ENCODE measurements at regions not wholly inside any gene's neighbourhood (a gene's known extent, or its start where the extent isn't known, plus 50 kb on each side); places are given as distances from the start of the nearest gene placed in this dataset.
"Not testable (repeated sequence)": the region's sequence is repeated elsewhere in the genome, so short reads cannot be mapped to it uniquely, and the experiment has no call there.

GRCh38 chr1:96596226-96596922, 125.2 kb upstream of the PTBP2 start:
- TF ChIP-seq EZH2 (IDR thresholded peaks at IDR 0.05) (no peak), FOXP2 (optimal IDR thresholded peaks at IDR 0.05; ENCODE audit: control extremely low read depth, extremely low read length, insufficient read depth) (no peak), POLR2AphosphoS5 (IDR thresholded peaks at IDR 0.05; ENCODE audit: borderline replicate concordance, low read depth, low read length) (no peak)
- Histone ChIP-seq H3K36me3 (ENCODE audit: insufficient read depth, low read length) (no peaks in the 10 kb centered on the region), H3K9me3 (ENCODE audit: low read depth, low read length) (0 out of 2 replicates have a peak, but pooled peaks cover 4% of the 10 kb centered on the region), H3K27ac (no peak overlapping the region), H3K4me3 (no peak overlapping the region), H3K9ac (ENCODE audit: insufficient read length) (no peak overlapping the region)
- DNase-seq (ENCODE audit: low read depth, low spot score) = no peak

GRCh38 chr1:96597218-96597617, 124.4 kb upstream of the PTBP2 start:
- no peak for DNase-seq (ENCODE audit: low read depth, low spot score)
- no peak for TF ChIP-seq POLR2AphosphoS5 (IDR thresholded peaks at IDR 0.05; ENCODE audit: borderline replicate concordance, low read depth, low read length)
- TF ChIP-seq EZH2 (IDR thresholded peaks at IDR 0.05) = no peak
- TF ChIP-seq FOXP2 (optimal IDR thresholded peaks at IDR 0.05; ENCODE audit: control extremely low read depth, extremely low read length, insufficient read depth) = no peak
- H3K36me3 ChIP-seq (ENCODE audit: insufficient read depth, low read length) = no peaks in the 10 kb centered on the region

GRCh38 chr1:96598416-96599168, 123.0 kb upstream of the PTBP2 start:
- Histone ChIP-seq H3K36me3 (ENCODE audit: insufficient read depth, low read length) (no peaks in the 10 kb centered on the region), H3K9me3 (ENCODE audit: low read depth, low read length) (no peaks in the 10 kb centered on the region), H3K27ac (no peak overlapping the region), H3K4me3 (no peak overlapping the region), H3K9ac (ENCODE audit: insufficient read length) (no peak overlapping the region)
- DNase-seq (ENCODE audit: low read depth, low spot score) = no peak
- TF ChIP-seq POLR2AphosphoS5 (IDR thresholded peaks at IDR 0.05; ENCODE audit: borderline replicate concordance, low read depth, low read length) (no peak), EZH2 (IDR thresholded peaks at IDR 0.05) (no peak), FOXP2 (optimal IDR thresholded peaks at IDR 0.05; ENCODE audit: control extremely low read depth, extremely low read length, insufficient read depth) (no peak)

More at GRCh38 chr1:96597218-96597617, 124.4 kb upstream of the PTBP2 start:
- Histone ChIP-seq H3K27ac (no peak overlapping the region), H3K9me3 (ENCODE audit: low read depth, low read length) (0 out of 2 replicates have a peak, but pooled peaks cover 4% of the 10 kb centered on the region), H3K9ac (ENCODE audit: insufficient read length) (no peak overlapping the region), H3K4me3 (no peak overlapping the region)

- H3K9me3 ChIP-seq (ENCODE audit: low read depth, low read length); H3K36me3 ChIP-seq (ENCODE audit: insufficient read depth, low read length); DNase-seq (ENCODE audit: low read depth, low spot score); H3K9ac ChIP-seq (ENCODE audit: insufficient read length); H3K27ac ChIP-seq; H3K4me3 ChIP-seq: not testable (repeated sequence)
Measured at GRCh38 chr1:96604620-96605019, 117.0 kb upstream of the PTBP2 start.

GRCh38 chr1:96617375-96617774, 104.2 kb upstream of the PTBP2 start:
- H3K27ac ChIP-seq; DNase-seq (ENCODE audit: low read depth, low spot score); H3K9ac ChIP-seq (ENCODE audit: insufficient read length); H3K4me3 ChIP-seq; H3K9me3 ChIP-seq (ENCODE audit: low read depth, low read length); H3K36me3 ChIP-seq (ENCODE audit: insufficient read depth, low read length): not testable (repeated sequence)

GRCh38 chr1:96632045-96632664, 89.4 kb upstream of the PTBP2 start:
- Histone ChIP-seq H3K4me3 (no peak overlapping the region), H3K9ac (ENCODE audit: insufficient read length) (no peak overlapping the region), H3K27ac (no peak overlapping the region), H3K9me3 (ENCODE audit: low read depth, low read length) (no peaks in the 10 kb centered on the region), H3K36me3 (ENCODE audit: insufficient read depth, low read length) (no peaks in the 10 kb centered on the region)
- no peak for DNase-seq (ENCODE audit: low read depth, low spot score)
- no peak for TF ChIP-seq FOXP2 (optimal IDR thresholded peaks at IDR 0.05; ENCODE audit: control extremely low read depth, extremely low read length, insufficient read depth)
- no peak for TF ChIP-seq POLR2AphosphoS5 (IDR thresholded peaks at IDR 0.05; ENCODE audit: borderline replicate concordance, low read depth, low read length)
- no peak for TF ChIP-seq EZH2 (IDR thresholded peaks at IDR 0.05)

GRCh38 chr1:96633695-96634094, 87.9 kb upstream of the PTBP2 start:
- no peaks in the 10 kb centered on the region for H3K36me3 ChIP-seq (ENCODE audit: insufficient read depth, low read length)
- H3K4me3 ChIP-seq = no peak overlapping the region
- H3K9me3 ChIP-seq (ENCODE audit: low read depth, low read length) = no peaks in the 10 kb centered on the region
- no peak overlapping the region for H3K9ac ChIP-seq (ENCODE audit: insufficient read length)
- DNase-seq (ENCODE audit: low read depth, low spot score) = no peak
- no peak overlapping the region for H3K27ac ChIP-seq
- TF ChIP-seq FOXP2 (optimal IDR thresholded peaks at IDR 0.05; ENCODE audit: control extremely low read depth, extremely low read length, insufficient read depth) = no peak
- TF ChIP-seq EZH2 (IDR thresholded peaks at IDR 0.05) = no peak

GRCh38 chr1:96634883-96635282, 86.7 kb upstream of the PTBP2 start:
- no peak for DNase-seq (ENCODE audit: low read depth, low spot score)

More at GRCh38 chr1:96634883-96635282, 86.7 kb upstream of the PTBP2 start:
- TF ChIP-seq EZH2 (IDR thresholded peaks at IDR 0.05) (no peak), FOXP2 (optimal IDR thresholded peaks at IDR 0.05; ENCODE audit: control extremely low read depth, extremely low read length, insufficient read depth) (no peak), POLR2AphosphoS5 (IDR thresholded peaks at IDR 0.05; ENCODE audit: borderline replicate concordance, low read depth, low read length) (no peak)
- no peak overlapping the region for H3K9ac ChIP-seq (ENCODE audit: insufficient read length)
- H3K9me3 ChIP-seq (ENCODE audit: low read depth, low read length) = no peaks in the 10 kb centered on the region
- no peak overlapping the region for H3K27ac ChIP-seq
- H3K36me3 ChIP-seq (ENCODE audit: insufficient read depth, low read length) = no peaks in the 10 kb centered on the region
- no peak overlapping the region for H3K4me3 ChIP-seq

Data from SK-N-MC (cell line).